ENCODE measurements at regions not wholly inside any gene's neighbourhood (a gene's known extent, or its start where the extent isn't known, plus 50 kb on each side); places are given as distances from the start of the nearest gene placed in this dataset.

- H3K27ac ChIP-seq = no peak overlapping the region
- intact Hi-C loops (cut with DNase I; ENCODE audit: low total_unique reads) = no loop called here
- H3K36me3 ChIP-seq = no peaks in the 10 kb centered on the region
- no peak overlapping the region for H3K4me3 ChIP-seq
- no peaks in the 10 kb centered on the region for H3K27me3 ChIP-seq
- no peak for DNase-seq
- no peaks in the 10 kb centered on the region for H3K4me1 ChIP-seq
- no peaks in the 10 kb centered on the region for H3K9me3 ChIP-seq
- no peak for TF ChIP-seq POLR2AphosphoS5 (IDR thresholded peaks at IDR 0.05)
- TF ChIP-seq CTCF (IDR thresholded peaks at IDR 0.05) = no peak
- TF ChIP-seq POLR2A (IDR thresholded peaks at IDR 0.05) = no peak
- TF ChIP-seq EP300 (IDR thresholded peaks at IDR 0.05) = no peak
- WGBS, 5 donors = 81 to 97% (median 86%) methylated on average over 1 of the region's 1 CpG
Measured at GRCh38 chr15:36517758-36518157, 61.7 kb upstream of the CDIN1 start.

- whole genome bisulfite sequencing, 5 donors = 89 to 97% (median 95%) methylated on average over 6 of the region's 6 CpGs
- DNase-seq = no peak
- Histone ChIP-seq H3K27ac (no peak overlapping the region), H3K27me3 (no peaks in the 10 kb centered on the region), H3K4me3 (no peak overlapping the region), H3K9me3 (no peaks in the 10 kb centered on the region), H3K36me3 (no peaks in the 10 kb centered on the region), H3K4me1 (no peaks in the 10 kb centered on the region)
- TF ChIP-seq EP300 (IDR thresholded peaks at IDR 0.05) (no peak), POLR2AphosphoS5 (IDR thresholded peaks at IDR 0.05) (no peak), POLR2A (IDR thresholded peaks at IDR 0.05) (no peak), CTCF (IDR thresholded peaks at IDR 0.05) (no peak)
- intact Hi-C loops (cut with DNase I; ENCODE audit: low total_unique reads) = no loop called here
Measured at GRCh38 chr15:36519067-36519466, 60.4 kb upstream of the CDIN1 start.

GRCh38 chr15:36525430-36525829 is 54.0 kb upstream of the CDIN1 start:
- H3K9me3 ChIP-seq = no peaks in the 10 kb centered on the region
- no peaks in the 10 kb centered on the region for H3K4me1 ChIP-seq
- WGBS, 5 donors = 66 to 90% (median 88%) methylated on average over 3 of the region's 3 CpGs
- no peak for DNase-seq
- no peaks in the 10 kb centered on the region for H3K27me3 ChIP-seq
- H3K36me3 ChIP-seq = no peaks in the 10 kb centered on the region
- TF ChIP-seq CTCF (IDR thresholded peaks at IDR 0.05) = no peak
- no peak for TF ChIP-seq POLR2AphosphoS5 (IDR thresholded peaks at IDR 0.05)
- no peak for TF ChIP-seq EP300 (IDR thresholded peaks at IDR 0.05)
- TF ChIP-seq POLR2A (IDR thresholded peaks at IDR 0.05) = no peak
- H3K4me3 ChIP-seq = no peak overlapping the region
- H3K27ac ChIP-seq = no peak overlapping the region
- intact Hi-C loops (cut with DNase I; ENCODE audit: low total_unique reads) = no loop called here

GRCh38 chr15:36527235-36528162 is 51.9 kb upstream of the CDIN1 start:
- DNase-seq = no peak
- TF ChIP-seq EP300 (IDR thresholded peaks at IDR 0.05) = no peak
- no peak for TF ChIP-seq POLR2AphosphoS5 (IDR thresholded peaks at IDR 0.05)
- TF ChIP-seq POLR2A (IDR thresholded peaks at IDR 0.05) = no peak
- no peak for TF ChIP-seq CTCF (IDR thresholded peaks at IDR 0.05)
- 54 to 64% (median 59%) methylated on average over 9 of the region's 9 CpGs for WGBS, 5 donors
- no peaks in the 10 kb centered on the region for H3K36me3 ChIP-seq
- H3K27me3 ChIP-seq = no peaks in the 10 kb centered on the region
- H3K27ac ChIP-seq = no peak overlapping the region
- intact Hi-C loops (cut with DNase I; ENCODE audit: low total_unique reads) = no loop called here
- H3K9me3 ChIP-seq = no peaks in the 10 kb centered on the region
- no peaks in the 10 kb centered on the region for H3K4me1 ChIP-seq
- H3K4me3 ChIP-seq = no peak overlapping the region
